Vagina (tissue), 2 donors: ENCODE measurements at regions not wholly inside any gene's neighbourhood (a gene's known extent, or its start where the extent isn't known, plus 50 kb on each side); places are given as distances from the start of the nearest gene placed in this dataset.

Experiments
- DNase-seq, 2 donors: peaks; one replicate each; pipeline ENCODE4 v3.0.0-alpha.2; 2017; ENCODE audit errors: extremely low spot score in 2 of 2
- H3K27ac ChIP-seq: fragments of 200-600 bp; sonication (generic); one replicate; pipeline ENCODE4 v1.5.1; 2019
- H3K27me3 ChIP-seq: fragments of 200-600 bp; sonication (generic); one replicate; pipeline ENCODE4 v1.5.1; 2019
- H3K36me3 ChIP-seq, 2 donors: fragments of 200-600 bp; sonication (generic); one replicate each; pipeline ENCODE4 v1.5.1; 2017 to 2019
- H3K4me1 ChIP-seq: fragments of 200-600 bp; sonication (generic); one replicate; pipeline ENCODE4 v1.5.1; 2019
- H3K4me3 ChIP-seq, 2 donors: fragments of 200-600 bp; sonication (generic); 1 replicate in 1 of 2; 2 replicates in 1 of 2; pipeline ENCODE4 v1.5.1; 2016 to 2019
- H3K9me3 ChIP-seq: fragments of 200-600 bp; sonication (generic); one replicate; pipeline ENCODE4 v1.5.1; 2019
- CTCF ChIP-seq, 3 experiments: fragments of 450-650 bp in 2 of 3; fragments of 200-600 bp in 1 of 3; sonication (generic) in 1 of 3; IDR thresholded peaks; one replicate each; pipeline ENCODE4 v1.5.1; 2017 to 2019; ENCODE audit warnings: antibody characterized with exemption in 3 of 3, mild to moderate bottlenecking in 2 of 3, moderate library complexity in 2 of 3
- POLR2A ChIP-seq, 2 donors: fragments of 450-650 bp; IDR thresholded peaks; one replicate each; pipeline ENCODE4 v1.6.1; 2017; ENCODE audit warnings: antibody characterized with exemption in 2 of 2, mild to moderate bottlenecking in 2 of 2, moderate library complexity in 2 of 2
- POLR2AphosphoS5 ChIP-seq, 2 donors: sonication (generic); formaldehyde crosslinking; IDR thresholded peaks; one replicate each; pipeline ENCODE4 v1.9.0; 2017; ENCODE audit warnings: antibody characterized with exemption in 2 of 2, mild to moderate bottlenecking in 2 of 2, low read depth in 1 of 2; ENCODE audit not compliant: insufficient read depth in 1 of 2
- intact Hi-C: fragments of 100-400 bp; cut with DNase I; formaldehyde crosslinking; loops from one replicate; pipeline ENCODE4 v1.15.1; 2023

- Histone ChIP-seq H3K4me3 (no peak overlapping the region), H3K36me3 (no peaks in the 10 kb centered on the region), H3K27ac (no peak overlapping the region), H3K9me3 (no peaks in the 10 kb centered on the region), H3K27me3 (no peaks in the 10 kb centered on the region), H3K4me1 (peaks cover 13% of the 10 kb centered on the region)
- intact Hi-C loops: no loop called here
- TF ChIP-seq CTCF (IDR thresholded peaks at IDR 0.05) (no peak), POLR2A (IDR thresholded peaks at IDR 0.05) (no peak), POLR2AphosphoS5 (IDR thresholded peaks at IDR 0.05; ENCODE audit: insufficient read depth in 1 of 2, low read depth in 1 of 2) (no peak)
- DNase-seq: no peak
These were observed 98.4 kb upstream of the DUSP22 start for GRCh38 chr6:193773-194310.

DNA sequence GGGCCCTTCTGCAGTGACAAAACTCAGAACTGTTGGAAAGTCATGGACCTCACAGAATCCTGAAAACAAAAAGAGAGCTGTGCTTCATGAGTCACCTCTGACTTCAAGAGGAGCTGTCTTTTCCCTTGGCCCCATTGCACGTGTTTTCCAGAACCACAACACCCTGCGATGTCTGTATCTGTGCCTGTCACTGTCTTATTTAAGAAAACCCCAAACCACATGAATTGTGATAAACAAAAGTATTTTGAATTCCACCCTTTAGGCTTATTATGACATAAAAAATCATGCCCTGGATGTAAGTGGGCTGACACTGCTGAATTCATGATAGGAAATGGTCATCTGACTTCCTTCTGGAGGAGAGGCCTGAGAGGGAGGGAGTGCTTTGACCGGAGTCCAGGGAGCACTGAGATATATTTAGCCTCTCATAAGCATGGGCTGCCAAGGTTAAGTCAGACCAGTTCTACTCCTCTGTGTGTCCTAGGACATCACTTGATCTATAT is 96.4 kb upstream of the DUSP22 start:
- DNase-seq: no peak
- H3K4me3 ChIP-seq: no peak overlapping the region
- no peaks in the 10 kb centered on the region for H3K36me3 ChIP-seq
- H3K9me3 ChIP-seq: no peaks in the 10 kb centered on the region
- H3K27ac ChIP-seq: no peak overlapping the region
- no peak for TF ChIP-seq CTCF (IDR thresholded peaks at IDR 0.05)
- intact Hi-C loops: no loop called here
- peaks cover 13% of the 10 kb centered on the region for H3K4me1 ChIP-seq
- no peaks in the 10 kb centered on the region for H3K27me3 ChIP-seq

GRCh38 chr6:196543-196942 is 95.7 kb upstream of the DUSP22 start:
- no peaks in the 10 kb centered on the region for H3K36me3 ChIP-seq
- H3K27me3 ChIP-seq: no peaks in the 10 kb centered on the region
- no peaks in the 10 kb centered on the region for H3K9me3 ChIP-seq
- no peak overlapping the region for H3K27ac ChIP-seq
- TF ChIP-seq POLR2A (IDR thresholded peaks at IDR 0.05) (no peak), POLR2AphosphoS5 (IDR thresholded peaks at IDR 0.05; ENCODE audit: insufficient read depth in 1 of 2, low read depth in 1 of 2) (no peak), CTCF (IDR thresholded peaks at IDR 0.05) (no peak)
- intact Hi-C loops: no loop called here
- H3K4me1 ChIP-seq: peaks cover 13% of the 10 kb centered on the region
- no peak for DNase-seq
- H3K4me3 ChIP-seq: no peak overlapping the region

GRCh38 chr6:203661-204060 is 88.6 kb upstream of the DUSP22 start:
- Histone ChIP-seq H3K27ac (no peak overlapping the region), H3K36me3 (no peaks in the 10 kb centered on the region), H3K4me1 (no peaks in the 10 kb centered on the region), H3K4me3 (no peak overlapping the region), H3K9me3 (no peaks in the 10 kb centered on the region), H3K27me3 (no peaks in the 10 kb centered on the region)
- TF ChIP-seq CTCF (IDR thresholded peaks at IDR 0.05) (no peak), POLR2AphosphoS5 (IDR thresholded peaks at IDR 0.05; ENCODE audit: insufficient read depth in 1 of 2, low read depth in 1 of 2) (no peak), POLR2A (IDR thresholded peaks at IDR 0.05) (no peak)
- intact Hi-C loops: no loop called here
- no peak for DNase-seq

DNA sequence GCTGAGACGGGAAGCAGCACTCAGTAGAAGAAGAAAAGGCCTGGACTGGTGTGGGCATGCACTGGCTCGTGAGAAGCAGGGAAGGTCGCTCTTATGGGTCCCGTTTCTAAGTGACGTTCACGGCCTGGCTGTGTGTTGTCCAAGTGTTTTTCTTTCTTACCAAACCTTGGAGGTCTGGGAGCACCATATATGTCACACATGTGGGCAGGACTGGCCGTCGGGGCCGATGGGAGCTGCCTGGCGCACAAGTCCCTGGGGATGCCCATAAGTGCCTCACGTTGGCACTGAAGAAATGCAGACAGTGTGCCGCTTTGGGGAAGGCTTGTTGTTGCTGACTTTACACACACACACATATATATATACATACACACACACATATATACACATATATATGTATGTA is 86.0 kb upstream of the DUSP22 start:
- TF ChIP-seq POLR2A (IDR thresholded peaks at IDR 0.05) (no peak), CTCF (IDR thresholded peaks at IDR 0.05) (no peak), POLR2AphosphoS5 (IDR thresholded peaks at IDR 0.05; ENCODE audit: insufficient read depth in 1 of 2, low read depth in 1 of 2) (no peak)
- no peak for DNase-seq
- no peaks in the 10 kb centered on the region for H3K36me3 ChIP-seq
- no peaks in the 10 kb centered on the region for H3K9me3 ChIP-seq
- H3K27ac ChIP-seq: no peak overlapping the region
- no peaks in the 10 kb centered on the region for H3K27me3 ChIP-seq
- H3K4me1 ChIP-seq: no peaks in the 10 kb centered on the region
- intact Hi-C loops: no loop called here
- no peak overlapping the region for H3K4me3 ChIP-seq
